Ishikawa (cell line): ENCODE measurements at regions not wholly inside any gene's neighbourhood (a gene's known extent, or its start where the extent isn't known, plus 50 kb on each side); places are given as distances from the start of the nearest gene placed in this dataset.

Experiments used
- CEBPB ChIP-seq: IDR thresholded peaks from 2 replicates; pipeline ENCODE4 v1.6.1; 2012
- EGR1 ChIP-seq: IDR thresholded peaks from 2 replicates; pipeline ENCODE4 v1.6.1; 2012
- EP300 ChIP-seq: IDR thresholded peaks from 2 replicates; pipeline ENCODE4 v1.6.1; 2012; ENCODE audit warnings: borderline replicate concordance
- FOXM1 ChIP-seq: IDR thresholded peaks from 2 replicates; pipeline ENCODE4 v1.6.1; 2012; ENCODE audit warnings: low read depth, borderline replicate concordance
- MAX ChIP-seq: IDR thresholded peaks from 2 replicates; pipeline ENCODE4 v1.6.1; 2012
- NFIC ChIP-seq: IDR thresholded peaks from 2 replicates; pipeline ENCODE4 v1.6.1; 2012
- RAD21 ChIP-seq: IDR thresholded peaks from 2 replicates; pipeline ENCODE4 v1.6.1; 2012; ENCODE audit warnings: low read depth
- REST ChIP-seq: IDR thresholded peaks from 2 replicates; pipeline ENCODE4 v1.6.1; 2012; ENCODE audit warnings: low read depth, mild to moderate bottlenecking
- TAF1 ChIP-seq: IDR thresholded peaks from 2 replicates; pipeline ENCODE4 v1.6.1; 2012; ENCODE audit warnings: low read depth, mild to moderate bottlenecking
- TCF12 ChIP-seq: IDR thresholded peaks from 2 replicates; pipeline ENCODE4 v1.6.1; 2012; ENCODE audit warnings: low read depth
- TEAD4 ChIP-seq: IDR thresholded peaks from 2 replicates; pipeline ENCODE4 v1.6.1; 2012
- USF1 ChIP-seq: IDR thresholded peaks from 2 replicates; pipeline ENCODE4 v1.6.1; 2012
- YY1 ChIP-seq: IDR thresholded peaks from 2 replicates; pipeline ENCODE4 v1.6.1; 2012; ENCODE audit warnings: low read depth

GRCh38 chr7:22949944-22950343, 64.0 kb downstream of the HYCC1 start:
- no peak for TF ChIP-seq CEBPB
- no peak for TF ChIP-seq REST
- no peak for TF ChIP-seq TCF12
- no peak for TF ChIP-seq EP300
- no peak for TF ChIP-seq NFIC
- TF ChIP-seq YY1, result no peak
- TF ChIP-seq MAX, result no peak
- TF ChIP-seq USF1, result no peak
- no peak for TF ChIP-seq FOXM1
- TF ChIP-seq TAF1, result no peak
- no peak for TF ChIP-seq RAD21
- no peak for TF ChIP-seq EGR1
- no peak for TF ChIP-seq TEAD4
